SIG-M5 (cell line): ENCODE measurements at regions not wholly inside any gene's neighbourhood (a gene's known extent, or its start where the extent isn't known, plus 50 kb on each side); places are given as distances from the start of the nearest gene placed in this dataset.
"Not testable (repeated sequence)": the region's sequence is repeated elsewhere in the genome, so short reads cannot be mapped to it uniquely, and the experiment has no call there.

ENCODE experiments used
- DNase-seq: peaks from one replicate; lab custom pipeline; 2025; lab: John Stamatoyannopoulos, UW

DNA sequence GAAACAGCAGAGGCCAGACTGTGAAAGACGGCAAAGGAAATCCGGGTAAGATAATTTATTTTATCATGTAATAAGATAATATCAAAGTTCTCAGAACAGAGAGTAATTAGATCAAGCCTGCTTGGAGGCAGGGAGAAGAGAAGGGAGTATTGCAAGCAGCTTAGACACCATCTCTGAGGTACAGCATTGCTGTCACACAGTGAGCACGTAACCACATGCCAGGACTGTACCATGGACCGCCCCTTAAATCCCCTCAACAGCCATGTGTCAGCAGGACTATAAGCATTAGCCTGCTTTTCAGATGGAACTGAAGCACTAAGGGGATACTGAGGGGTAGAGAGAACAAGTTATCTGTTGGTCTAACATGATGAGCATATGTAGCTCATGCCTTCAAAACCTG lies 141.5 kb downstream of the C6orf118 start:
- DNase-seq = no peak

DNA sequence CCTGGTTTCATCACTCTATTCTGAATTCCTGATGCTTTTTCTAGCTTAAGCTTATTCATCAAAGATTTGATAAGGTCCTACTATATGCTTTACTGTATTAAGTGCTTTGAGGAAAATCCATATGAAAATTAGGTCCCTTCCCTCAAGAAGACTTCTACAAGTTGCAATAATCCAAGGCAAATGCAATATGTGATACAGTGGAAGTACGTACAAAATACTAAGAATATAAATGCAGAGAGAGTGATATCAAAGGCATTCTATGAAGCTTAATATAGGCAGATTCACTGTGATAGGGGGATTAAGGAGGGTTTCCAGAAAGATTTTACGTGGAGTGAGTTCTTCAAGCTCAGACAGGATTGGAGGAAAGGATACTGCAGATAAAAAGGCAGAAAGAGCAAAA lies 142.1 kb downstream of the C6orf118 start:
- no peak for DNase-seq

DNA sequence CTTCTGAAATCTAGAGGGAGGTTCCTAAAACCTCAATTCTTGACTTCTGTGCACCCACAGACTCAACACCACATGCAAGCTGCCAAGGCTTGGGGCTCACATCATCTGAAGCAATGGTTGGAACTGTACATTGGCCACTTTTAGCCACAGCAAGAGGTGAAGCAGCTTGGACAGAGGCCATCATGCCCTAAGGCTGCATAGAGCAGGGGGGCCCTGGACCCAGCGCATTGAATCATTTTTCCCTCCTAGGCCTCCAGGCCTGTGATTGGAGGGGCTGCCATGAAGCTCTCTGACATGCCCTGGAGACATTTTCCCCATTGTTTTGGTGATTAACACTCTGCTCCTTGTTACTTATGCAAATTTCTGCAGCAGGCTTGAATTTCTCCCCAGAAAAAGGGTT lies 145.9 kb downstream of the C6orf118 start:
- DNase-seq = no peak

DNA sequence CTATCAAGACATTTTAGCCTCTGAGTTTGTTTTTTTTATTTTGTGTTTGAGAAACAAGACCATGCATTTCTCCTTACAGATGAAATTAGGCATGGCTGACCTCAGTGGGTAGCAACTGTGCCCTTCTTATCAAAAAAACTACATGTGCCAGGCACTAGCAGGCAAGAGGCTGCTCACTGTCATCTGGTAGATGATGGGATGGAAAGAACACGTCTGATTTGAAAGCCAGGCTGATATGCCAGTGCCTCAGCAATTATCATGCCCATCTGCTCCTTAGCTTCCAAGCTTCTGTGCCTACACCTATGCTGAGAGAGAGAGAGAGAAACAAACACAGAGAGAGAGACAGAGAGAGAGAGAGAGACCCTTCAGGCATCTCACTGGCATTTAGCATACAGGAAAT lies 149.9 kb downstream of the C6orf118 start:
- no peak for DNase-seq

DNA sequence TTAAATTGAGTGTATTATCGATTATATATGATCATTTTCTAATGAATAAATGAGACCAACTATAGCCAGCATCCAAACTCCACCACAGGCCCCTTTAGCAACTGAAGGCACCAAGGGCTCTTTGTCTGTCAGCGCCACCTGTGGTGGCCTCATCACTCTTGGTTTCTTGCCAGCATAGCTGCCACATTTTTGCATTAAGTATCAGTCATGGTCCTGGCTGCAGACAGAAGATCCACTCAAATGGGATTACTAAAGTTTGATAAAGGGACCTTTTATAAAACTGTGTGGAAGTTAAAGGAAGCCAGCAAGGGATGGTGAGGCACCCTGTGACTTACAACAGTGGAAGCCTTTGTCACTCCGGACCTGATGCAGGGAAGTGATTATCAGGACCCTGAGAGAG lies 162.9 kb downstream of the C6orf118 start:
- DNase-seq = no peak

DNA sequence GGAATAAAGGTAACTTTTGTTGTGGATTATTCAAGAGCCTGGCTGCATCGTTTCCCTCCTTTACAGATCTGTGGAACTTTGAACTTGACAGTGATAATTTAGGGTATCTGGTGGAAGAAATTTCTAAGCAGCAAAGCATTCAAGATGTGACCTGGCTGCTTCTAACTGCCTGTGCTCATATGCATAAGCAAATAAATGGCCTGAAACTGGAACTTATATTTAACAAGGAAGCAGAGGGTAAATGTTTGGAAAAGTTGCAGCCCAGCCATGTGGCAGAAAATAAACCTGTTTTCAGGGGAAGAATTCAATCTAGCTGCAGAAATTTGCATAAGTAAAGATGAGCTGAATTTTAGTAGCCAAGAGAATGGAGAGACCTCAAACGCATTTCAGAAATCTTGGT lies 173.5 kb downstream of the C6orf118 start:
- no peak for DNase-seq

DNA sequence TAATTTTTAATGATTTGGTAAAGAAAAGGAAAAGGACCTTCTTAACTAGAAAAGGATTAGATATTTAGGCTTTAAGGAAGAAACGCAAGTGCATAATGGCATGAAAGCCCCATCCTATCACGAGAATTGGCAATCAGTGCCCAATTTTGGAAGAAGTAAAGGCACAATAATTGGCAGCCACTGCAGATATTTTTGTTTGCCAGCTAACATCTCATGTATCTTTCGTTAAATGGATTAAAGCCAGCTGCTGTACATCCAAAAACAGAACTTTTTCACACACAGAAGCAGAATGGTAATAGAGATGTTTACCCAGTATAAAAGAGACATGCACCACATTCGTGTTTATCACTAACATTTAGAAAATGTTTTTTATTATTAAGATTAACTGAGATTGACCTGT lies 180.3 kb downstream of the C6orf118 start:
- DNase-seq = no peak

DNA sequence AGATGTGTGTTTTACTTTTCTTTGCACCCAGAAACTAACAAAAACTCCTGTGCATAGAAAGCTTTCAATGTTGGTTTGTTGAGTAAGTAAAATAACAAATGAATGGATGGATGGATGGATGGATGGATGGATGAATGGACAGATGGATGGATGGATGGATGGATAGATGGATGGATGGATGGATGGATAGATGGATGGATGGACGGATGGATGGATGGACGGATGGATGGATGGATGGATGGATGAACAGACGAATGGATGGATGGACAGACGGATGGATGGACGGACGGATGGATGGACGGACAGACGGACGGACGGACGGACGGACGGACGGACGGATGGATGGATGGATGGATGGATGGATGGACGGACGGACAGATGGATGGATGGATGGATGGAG lies 181.7 kb downstream of the C6orf118 start:
- DNase-seq = not testable (repeated sequence)

DNA sequence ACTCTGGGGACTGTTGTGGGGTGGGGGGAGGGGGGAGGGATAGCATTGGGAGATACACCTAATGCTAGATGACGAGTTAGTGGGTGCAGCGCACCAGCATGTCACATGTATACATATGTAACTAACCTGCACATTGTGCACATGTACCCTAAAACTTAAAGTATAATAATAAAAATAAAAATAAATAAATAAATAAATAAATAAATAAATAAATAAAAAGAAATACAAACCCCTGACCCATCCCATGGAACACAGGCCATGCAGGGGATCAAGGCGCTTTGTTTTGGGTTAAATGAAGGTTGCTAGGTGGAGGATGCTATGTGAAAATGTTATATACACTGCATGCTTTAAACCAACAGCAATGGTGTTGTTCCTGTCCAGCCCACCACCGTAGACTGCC lies 184.7 kb downstream of the C6orf118 start:
- DNase-seq = not testable (repeated sequence)

DNA sequence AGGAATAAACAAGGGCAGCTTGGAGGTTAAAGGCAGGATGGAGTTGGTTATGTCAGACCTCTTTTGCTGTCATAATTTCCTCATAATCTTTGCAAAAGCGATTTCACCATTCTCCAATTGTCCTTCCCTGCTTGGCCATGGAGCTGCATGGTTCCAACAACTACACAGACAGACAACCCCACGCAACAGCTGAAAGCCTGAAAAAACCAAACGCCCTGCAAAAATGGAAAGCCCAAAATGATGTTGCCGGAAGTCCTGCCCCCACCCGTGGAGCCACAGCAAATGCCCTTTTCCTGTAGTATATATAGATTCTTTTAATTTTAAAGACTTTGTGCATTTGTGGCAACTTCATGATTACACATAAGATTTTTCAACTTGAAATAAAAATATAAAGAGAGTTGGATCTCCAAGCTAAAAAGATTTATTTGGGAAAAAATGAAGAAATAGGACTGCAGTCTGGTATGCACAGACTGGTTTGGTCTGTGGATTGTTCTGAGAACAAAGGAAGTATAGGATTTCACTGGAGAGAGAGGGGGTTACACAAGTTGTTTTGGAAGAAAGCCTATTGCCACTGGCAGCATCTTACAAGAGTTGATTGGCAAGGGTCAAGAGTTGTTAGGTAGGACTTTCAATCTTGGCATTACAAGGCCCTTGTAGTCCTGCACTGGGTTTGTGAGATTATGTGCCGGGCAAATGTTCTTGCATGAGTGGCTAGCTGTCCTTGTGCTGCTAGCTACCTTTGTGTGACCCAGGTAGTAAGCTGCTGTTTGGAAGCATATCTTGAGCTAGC lies 190.0 kb downstream of the C6orf118 start:
- DNase-seq = no peak

DNA sequence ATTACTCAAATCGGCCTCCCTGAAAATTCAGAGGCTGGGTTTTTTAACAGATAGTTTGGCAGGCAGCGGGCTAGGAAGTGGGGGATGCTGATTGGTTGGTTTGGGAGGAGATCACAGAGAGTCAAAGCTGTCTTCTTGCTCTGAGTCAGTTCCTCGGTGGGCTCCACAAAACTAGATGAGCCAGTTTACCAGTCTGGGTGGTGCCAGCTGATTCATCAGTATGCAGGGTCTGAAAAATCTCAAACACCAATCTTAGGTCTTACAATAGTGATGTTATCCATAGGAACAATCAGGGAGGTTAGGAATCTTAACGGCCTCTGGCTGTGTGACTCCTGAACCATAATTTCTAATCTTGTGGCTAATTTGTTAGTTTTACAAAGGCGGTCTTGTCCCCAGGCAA lies 190.7 kb downstream of the C6orf118 start:
- no peak for DNase-seq

DNA sequence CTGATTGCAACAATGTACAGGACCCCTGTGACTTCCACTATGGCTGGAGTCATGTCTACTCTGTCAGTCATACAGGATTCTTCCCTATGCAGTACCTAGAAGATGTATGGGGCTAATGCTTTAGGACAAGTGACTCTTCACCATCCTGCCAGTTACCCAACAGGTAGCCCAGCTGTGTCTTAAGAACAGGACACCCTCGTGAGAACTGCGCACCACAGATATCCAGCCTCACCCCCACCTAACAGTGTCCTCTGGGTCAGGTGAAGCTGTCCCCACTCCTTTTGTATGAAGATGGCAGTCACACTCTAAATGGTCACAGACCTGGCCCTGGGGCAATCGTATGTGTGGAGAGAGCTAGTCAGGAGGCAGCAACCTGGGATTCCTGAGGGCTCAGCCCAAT lies 191.6 kb downstream of the C6orf118 start:
- no peak for DNase-seq

DNA sequence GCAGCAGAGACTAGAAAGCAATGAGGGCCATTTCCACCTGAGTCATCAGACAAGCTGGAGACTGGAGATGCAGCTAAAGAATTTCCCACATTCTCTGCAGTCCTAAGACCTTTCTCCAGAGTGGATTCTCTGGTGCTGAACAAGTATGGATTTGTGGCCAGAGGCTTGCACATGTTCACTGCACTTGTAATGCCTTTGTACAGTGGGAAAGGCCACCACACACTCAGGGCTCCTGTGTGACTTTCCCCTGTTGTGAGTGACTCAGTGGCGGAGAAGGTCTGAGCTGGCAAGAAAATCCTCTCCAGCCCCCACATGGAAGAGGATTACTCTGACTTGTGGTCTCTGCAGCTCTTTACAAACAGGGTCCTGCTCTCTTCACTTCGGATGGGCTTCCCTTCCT lies 192.3 kb downstream of the C6orf118 start:
- DNase-seq = no peak

DNA sequence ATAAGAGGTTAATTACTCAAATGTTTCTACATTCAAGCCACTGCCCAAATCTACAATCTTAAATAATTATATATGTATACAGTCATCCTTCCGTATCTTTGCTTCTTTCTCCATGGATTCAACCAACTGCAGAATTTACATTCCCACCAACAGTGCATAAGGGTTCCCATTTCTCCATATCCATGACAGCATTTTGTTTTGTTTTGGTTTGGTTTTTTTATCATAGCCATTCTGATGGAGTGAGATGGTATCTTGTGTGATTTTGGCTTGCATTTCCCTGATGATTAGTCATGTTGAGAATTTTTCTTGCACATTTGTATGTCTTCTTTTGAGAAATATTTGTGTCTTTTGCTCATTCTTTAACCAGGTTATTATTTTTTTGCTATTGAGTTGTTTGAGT lies 198.5 kb downstream of the C6orf118 start:
- no peak for DNase-seq

DNA sequence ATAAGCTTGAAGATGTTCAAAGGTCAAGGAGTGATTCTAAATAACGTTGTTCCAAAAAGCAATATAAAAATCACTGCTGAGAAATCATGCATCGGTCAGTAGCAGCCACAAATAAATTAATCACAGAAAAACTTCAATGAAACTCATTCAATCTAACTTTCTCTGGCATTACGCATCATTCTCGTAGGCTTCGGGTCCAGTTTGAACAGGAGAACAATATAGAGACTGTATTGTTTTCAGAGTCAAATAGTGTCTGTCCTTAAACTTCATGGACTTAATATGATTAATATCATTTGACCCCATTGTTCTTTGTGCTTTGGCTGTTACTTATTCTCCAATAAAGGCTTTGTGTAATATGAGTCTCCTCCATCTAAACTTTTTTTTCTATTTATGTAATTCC lies 200.4 kb downstream of the C6orf118 start:
- DNase-seq = no peak

DNA sequence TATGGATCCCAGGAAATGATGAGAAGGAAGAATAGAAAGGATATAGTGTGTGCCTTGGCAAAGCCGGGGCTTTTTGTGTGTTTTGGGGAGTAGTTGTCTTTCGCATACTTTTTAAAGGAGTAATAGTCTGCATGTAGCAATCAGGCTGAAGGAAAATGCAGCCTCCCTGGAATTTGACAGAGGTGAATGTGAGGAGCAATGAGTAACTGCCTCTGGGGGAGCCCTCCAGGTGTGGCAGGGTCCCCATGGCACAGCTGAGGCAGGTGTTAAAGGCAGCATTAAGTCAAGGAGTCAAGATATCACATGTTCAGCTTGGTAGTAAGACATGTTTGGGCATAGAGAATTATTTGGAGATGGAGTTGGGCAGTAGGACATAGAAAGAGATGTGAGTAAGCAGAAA lies 203.1 kb downstream of the C6orf118 start:
- no peak for DNase-seq

DNA sequence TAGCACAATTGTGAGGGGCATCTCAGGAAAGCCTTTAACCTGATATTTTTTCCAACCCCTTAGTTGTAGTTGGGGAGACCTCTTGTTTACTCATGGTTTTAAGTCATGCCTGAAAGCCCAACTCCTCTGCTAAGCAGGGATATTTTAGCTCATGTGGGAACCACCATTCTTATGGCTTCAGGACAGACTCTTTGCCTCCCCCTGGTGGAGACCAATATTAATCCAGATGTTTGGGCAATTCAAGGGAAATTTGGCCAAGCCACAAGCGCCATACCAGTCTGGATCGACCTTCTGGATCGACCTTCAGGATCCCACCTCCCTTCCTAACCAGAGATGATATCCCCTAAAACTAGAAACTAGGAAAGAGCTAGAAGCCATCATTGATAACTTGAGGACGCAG lies 211.2 kb downstream of the C6orf118 start:
- no peak for DNase-seq

DNA sequence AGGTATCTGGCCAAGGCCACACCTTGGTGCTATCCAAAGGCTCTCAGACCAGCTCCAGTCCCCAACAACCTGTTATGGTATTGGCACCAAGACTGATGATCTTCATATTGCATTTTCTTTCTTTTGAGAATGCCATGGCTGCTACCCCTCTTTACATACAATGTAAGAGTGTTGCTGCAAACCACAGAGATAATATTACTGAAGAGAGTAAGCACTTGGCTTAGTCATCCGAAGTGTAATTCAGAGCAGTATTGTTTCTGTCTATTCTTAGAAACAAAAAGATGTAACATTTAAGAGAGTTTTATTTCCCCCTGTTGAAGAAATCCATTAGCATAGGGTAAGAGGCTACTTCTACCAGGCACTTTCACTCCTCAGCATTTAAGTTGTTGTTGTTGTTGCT lies 212.5 kb downstream of the C6orf118 start:
- no peak for DNase-seq

DNA sequence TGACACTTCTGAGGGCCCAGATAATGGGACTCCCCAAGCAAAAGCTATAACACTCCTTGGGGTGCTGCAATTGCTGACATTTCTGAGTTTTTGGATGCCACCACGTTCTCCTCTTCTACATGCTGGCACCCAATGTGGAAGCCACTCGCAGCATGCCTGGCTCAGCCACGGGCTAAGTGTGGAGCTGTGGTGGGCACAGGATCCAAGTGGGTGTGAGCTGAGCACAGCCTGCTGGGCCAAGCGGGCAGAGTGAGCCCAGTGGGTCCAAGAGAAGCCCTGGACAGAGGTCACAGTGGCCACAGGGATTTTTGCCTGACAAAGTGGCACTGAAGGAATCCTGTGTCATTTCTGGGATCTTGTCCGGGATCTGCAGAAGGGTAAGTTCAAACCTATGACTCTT lies 213.2 kb downstream of the C6orf118 start:
- DNase-seq = no peak

DNA sequence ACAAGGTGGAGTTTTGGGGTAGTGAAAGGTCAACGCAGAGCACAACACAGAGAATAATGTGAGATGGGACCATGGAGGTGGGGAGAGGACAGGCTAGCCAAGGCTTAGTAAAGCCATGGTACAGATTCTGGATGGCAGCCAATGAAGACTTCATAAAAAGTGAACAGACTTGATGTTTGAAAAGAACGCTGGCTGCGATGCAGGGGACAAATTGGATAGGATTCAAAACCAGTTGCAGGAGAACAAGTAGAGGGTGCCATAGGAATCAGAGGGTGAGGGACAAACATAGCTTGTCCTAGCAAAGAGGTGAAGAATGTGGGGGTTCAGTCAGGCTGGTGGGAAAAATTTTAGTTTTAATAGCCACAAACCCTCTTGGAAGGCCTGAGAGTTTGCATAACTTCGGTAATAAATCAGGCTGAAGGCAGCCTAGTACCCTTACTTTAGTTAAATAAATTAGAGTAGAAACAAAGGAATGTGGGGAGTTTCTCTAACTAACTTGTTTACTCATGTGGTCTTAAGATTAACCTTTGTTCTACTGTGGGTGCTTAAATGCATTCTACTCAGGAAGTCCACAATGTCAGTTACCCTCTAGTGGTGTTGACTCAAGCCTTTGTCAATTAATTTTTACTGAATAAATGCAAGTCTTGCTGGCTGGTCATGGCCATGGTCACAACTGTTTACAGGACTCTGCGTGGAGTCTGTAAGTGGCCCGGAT lies 216.4 kb downstream of the C6orf118 start:
- DNase-seq = no peak

DNA sequence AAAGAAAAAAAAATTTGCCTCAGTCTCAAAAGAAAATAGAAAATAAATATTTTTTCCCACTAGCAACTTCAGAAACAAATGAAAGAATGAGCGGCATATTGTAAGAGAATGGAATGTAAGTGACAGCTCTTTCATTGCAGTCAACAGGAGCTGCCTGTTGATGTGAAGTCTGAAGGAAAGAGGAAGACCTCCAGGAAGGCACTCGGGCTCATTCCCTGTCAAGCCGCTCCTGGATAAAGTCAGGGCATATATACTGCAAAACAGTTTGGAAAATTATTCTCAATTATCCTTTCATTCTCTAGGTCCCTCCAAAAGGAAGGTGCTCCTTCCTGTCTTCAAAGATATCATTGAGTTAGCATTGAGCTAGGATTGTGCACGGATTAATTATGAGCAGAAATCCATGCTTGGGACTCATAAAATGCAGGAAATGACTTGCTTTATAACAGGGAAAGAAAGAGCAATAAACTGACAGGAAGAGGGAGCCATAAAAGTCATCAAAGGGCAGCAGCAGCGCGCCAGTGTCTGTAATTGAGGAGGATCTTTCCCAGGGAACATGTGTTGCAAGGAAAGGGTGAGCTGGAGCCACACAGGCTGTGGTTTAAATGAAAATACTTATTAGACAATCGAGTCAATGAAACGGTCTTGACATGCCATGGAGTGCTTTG lies 218.2 kb downstream of the C6orf118 start:
- no peak for DNase-seq

DNA sequence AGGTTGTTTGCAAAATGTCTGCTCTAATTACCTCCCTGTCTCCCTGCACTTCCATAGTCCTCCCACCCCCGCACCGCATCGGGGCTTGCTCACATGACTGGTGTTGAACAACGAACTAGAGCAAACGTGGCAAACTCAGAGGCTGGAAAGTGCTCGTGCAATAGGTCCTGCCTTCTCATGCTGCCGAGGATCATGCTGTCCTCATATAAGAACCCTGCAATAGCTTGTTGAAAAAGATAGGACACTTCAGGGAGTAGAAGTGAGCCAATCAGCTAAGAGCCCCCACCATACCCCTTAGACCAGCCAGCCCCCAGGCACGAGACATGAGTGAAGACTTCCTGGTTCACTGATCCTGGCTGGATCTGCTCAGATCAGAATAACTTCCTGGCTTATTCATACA lies 219.2 kb downstream of the C6orf118 start:
- DNase-seq = no peak

DNA sequence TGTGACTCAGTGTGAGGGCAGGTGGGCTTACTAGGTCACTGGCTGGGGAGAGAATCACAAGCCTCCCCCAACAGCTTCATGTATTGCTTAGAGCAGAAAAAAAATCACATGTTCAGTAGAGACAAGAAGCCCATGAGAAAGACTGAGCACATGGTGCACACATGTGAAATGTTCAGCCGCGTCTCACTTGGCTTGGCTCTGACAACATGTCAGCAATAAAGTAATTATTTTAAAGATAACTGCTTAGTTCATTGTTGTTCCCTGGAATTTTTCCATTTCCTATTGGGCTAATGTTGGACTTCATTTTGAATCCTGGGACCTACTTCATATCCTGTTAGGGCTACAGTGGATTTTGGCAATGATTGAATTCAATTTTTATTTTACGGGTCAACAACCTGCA lies 222.6 kb downstream of the C6orf118 start:
- DNase-seq = no peak
